HG03558 (cell line): ENCODE measurements at regions not wholly inside any gene's neighbourhood (a gene's known extent, or its start where the extent isn't known, plus 50 kb on each side); places are given as distances from the start of the nearest gene placed in this dataset.
"Not testable (repeated sequence)": the region's sequence is repeated elsewhere in the genome, so short reads cannot be mapped to it uniquely, and the experiment has no call there.

ENCODE experiments used
- ATAC-seq: cut with Tn5 transposase; IDR thresholded peaks from one replicate; pipeline ENCODE4 v1.9.1; 2021; ENCODE audit warnings: moderate number of reproducible peaks; ENCODE audit not compliant: unreplicated experiment; ENCODE audit errors: extremely low read depth

DNA sequence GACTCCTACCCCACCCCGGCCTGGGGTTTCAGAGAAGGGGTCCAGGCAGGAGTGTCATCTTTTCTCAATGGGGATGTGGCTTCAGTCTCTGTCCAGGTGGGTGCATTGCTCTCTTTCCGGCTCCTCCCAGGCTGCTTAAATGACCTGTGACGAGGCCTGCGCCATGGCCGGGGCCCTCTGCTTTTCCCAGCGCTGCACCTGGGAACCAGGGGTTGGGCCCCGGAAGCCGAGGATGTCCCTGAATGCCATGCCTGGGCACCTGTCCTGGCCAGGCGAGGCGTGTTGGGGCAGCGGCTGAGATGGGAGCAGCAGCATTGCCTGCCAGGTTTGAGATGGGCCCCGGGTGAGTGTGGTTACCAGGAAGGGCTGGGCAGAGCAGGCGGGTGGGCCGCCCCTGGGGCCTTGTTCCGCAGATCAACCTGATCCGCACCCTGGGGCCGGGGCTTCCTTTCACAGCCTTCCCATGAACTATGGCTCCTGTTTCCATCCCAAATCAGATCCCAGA, 147.4 kb downstream of the SEC14L1 start:
- no peak for ATAC-seq

DNA sequence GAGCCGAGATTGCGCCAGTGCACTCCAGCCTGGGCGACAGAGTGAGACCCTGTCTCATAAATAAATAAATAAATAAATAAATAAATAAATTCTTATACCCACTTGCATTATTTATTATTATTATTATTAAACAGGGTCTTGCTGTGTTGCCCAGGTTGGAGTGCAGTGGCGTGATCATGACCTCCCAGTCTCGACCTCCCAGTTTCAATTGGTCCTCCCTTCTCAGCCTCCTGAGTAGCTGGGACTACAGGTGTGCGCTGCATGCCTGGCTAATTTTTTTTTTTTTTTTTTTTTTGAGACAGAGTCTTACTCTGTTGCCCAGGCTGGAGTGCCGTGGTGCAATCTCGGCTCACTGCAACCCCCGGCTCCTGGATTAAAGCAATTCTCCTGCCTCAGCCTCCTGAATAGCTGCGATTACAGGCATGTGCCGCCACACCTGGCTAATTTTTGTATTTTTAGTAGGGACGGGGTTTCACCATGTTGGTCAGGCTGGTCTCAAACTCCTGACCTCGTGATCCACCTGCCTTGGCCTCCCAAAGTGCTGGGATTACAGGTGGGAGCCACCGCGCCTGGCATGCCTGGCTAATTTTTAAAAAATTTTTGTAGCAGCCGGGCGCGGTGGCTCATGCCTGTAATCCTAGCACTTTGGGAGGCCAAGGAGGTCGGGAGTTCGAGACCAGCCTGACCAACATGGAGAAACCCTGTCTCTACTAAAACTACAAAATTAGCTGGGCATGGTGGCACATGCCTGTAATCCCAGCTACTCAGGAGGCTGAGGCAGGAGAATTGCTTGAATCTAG, 150.2 kb downstream of the SEC14L1 start:
- ATAC-seq: not testable (repeated sequence)

DNA sequence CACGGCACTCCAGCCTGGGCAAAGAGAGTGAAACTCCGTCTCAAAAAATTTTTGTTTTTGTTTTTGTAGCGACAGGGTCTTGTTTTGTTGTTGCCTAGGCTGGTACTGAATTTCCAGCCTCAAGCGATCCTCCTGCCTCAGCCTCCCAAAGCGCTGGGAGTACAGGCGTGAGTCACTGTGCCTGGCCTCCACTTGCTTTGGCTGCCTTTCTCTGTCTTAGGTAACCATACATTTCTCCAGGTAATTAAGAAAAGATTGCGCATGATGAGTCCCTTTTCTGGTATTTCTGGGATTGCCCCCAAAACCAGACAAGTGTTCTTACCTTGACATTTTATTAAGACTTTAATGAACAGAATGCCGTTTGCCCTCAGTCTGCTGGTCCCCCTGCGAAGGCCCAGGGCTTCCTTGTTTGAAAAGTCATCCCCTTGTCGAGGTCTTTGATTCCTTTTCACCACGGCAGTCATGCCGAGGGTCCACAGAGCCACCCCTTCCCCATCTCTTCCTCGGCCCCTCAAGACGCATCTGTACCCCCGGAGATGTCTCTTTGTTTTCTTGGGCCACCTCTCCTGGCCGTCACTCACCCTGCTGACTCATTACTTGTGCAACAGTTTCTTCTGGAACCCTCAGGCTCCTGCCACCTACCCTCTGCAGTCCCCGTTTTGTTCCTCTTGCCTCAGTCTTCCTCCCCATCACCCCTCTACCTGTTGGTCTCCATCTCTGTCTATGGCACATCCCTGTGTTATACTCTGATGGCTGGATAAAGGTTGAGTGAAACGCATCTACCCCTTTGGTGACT, 151.0 kb downstream of the SEC14L1 start:
- no peak for ATAC-seq

DNA sequence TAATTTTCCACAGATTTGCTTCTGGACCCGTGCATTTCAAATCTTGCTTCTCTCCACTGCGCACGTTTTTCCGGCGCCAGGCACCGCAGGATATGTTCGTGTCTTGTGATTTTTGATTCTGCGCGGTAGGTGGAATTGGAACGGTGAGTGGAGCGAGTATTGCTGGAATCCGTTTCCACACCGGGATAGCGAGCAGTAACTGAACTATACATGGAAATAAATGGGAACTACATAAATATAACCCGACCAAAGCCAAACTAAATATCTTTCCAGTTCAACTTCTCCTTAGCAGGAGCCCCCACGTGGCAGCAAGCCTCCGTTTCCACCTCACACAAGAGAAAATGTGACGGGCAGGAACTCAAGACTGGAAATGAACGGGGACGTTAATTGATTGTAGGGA, 154.0 kb downstream of the SEC14L1 start:
- ATAC-seq: no peak

DNA sequence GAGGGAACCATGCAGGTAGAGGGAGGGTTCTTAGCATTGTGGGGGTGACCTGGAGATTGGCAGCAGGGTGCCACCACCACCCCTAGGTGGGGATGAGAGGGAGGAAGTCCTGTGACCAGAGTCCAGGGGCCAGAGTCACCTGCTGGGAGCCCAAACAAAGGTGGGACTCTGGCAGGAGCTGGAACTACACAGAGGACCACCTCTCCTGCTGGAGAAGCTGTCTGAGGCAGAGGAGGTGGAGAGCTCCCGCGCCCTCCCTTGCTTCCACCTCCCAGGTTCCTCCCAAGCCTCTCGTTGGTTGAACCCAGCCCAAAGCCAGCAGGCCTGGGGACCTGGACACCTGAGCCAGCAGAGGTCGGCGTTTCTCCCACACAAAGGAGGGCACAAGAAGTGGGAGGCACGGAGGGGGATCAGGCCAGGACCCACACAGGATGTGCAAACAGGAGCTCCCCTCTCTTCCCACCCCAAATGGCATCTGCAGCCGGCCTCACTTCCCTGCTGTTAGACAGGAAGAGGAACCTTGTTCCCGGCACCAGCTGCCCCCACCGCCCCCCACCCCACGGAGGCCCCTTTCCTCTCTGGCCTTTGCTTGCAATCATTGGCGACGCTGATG, 154.6 kb downstream of the SEC14L1 start:
- no peak for ATAC-seq

DNA sequence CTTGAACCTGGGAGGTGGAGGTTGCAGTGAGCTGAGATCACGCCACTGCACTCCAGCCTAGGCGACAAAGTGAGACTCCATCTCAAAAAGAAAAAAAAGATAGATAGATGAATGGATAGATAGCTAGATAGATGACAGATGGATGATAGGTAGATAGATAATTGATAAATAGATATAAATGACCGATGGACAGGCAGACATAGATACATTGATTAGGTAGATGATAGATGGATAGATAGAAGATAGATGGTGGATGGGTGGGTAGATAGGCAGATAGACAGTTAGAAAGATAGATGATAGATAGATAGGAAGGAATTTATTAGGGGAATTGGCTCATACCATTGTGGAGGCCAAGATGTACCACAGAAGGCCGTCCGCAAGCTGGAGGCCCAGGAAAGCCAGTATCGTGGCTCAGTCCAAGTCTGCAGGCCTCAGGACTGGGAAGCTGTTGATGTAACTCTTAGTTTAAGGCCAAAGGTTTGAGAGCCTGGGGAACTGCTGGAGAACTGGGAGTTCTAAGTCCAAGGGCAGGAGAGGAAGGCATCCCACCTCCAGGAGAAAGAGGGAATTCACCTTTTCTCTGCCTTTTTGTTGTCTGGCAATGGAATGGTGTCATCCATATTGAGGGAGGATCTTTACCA, 156.1 kb downstream of the SEC14L1 start:
- no peak for ATAC-seq

DNA sequence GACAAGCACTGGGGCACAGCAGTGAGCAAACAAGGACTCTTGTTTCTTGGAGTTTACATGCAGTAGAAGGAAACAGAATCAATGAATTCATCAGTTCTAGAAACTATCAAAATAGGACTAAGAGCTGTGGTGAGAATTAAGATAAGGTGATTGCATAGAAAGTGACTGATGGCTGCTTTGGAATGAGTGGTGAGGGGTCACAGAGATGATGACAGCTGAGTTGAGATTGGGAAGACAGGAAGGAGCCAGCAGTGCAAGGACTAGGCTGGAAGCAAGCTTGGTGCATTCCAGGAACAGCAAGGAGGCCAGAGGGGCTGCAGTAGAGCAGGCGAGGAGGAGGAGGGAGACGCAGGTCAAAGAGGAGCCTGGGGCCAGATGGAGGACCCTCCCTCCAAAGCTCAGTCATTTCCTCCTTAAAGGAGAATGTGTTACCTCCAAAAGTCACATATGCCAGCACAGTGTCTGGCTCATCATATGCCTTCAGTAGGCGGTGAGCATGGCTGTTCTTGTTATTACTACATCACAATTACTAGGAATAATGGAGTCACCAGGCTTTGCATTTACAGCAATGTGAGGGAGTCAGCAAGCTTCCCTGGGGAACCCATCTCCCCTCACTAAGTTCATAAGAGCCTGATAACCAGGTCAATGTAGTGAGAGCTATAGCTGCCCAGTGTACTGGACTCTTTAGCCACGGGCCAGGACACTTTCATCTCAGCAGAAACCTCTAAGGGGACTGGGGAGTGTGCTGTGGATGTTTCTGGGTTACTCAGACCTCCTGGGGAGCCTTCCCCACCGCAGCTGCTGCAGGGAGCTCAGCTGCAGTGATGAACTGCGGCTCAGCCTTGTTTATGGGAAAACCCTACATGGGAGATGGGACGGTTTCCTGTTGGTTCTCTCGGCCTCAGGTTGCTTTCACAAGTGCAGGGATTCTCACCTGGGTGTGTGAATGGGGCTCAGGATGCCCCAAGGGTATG, 157.2 kb downstream of the SEC14L1 start:
- no peak for ATAC-seq

DNA sequence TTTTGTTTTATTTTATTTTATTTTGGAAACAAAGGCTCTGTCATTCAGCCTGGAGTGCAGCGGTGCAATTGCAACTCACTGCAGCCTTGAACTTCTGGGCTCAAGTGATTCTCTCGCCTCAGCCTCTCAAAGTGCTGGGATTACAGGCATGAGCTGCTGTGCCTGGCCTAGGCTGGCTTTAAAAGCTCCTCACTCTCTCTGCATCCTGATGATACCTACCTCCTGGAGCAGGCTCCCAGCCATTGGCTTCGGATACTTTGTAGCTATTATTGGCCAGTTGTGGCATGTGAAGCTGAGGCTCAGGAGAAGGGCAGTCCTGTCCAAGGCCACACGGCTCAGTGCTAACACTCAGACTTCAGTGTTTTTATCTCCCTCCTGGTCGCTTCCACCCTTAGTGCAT, 158.0 kb downstream of the SEC14L1 start:
- no peak for ATAC-seq

DNA sequence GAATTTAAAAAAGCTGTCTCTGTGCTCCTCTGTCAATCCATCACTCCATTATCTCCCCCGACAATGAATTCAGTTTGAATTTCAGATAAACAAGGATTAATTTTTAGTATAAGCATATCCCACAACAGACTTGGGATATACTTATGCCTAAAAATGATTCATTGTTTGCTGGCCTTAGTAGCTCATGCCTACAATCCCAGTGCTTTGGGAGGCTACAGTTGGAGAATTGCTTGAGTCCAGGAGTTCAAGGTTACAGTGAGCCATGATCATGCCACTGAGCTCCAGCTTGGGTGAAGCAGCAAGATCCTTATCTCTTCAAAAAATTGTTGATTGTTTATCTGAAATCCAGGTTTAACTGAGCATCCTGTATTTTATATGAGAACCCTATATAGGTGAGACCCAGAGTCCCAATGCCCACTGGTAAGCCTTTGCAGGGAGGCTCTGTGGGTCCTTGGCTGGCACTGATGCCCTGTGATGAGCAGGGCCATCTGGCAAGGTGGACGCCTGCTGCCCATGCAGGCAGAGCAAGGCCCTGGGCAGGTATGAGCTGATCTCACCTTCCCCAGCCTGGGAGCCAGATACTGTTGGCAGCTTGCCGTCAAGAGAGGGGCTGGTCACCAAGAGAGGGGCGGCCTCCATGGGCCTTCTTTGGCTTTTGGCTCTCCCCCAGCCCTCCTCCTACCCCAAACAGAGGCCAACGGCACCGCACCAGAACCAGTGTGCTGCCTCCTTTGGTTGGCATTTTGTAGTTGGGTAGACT, 158.7 kb downstream of the SEC14L1 start:
- no peak for ATAC-seq

DNA sequence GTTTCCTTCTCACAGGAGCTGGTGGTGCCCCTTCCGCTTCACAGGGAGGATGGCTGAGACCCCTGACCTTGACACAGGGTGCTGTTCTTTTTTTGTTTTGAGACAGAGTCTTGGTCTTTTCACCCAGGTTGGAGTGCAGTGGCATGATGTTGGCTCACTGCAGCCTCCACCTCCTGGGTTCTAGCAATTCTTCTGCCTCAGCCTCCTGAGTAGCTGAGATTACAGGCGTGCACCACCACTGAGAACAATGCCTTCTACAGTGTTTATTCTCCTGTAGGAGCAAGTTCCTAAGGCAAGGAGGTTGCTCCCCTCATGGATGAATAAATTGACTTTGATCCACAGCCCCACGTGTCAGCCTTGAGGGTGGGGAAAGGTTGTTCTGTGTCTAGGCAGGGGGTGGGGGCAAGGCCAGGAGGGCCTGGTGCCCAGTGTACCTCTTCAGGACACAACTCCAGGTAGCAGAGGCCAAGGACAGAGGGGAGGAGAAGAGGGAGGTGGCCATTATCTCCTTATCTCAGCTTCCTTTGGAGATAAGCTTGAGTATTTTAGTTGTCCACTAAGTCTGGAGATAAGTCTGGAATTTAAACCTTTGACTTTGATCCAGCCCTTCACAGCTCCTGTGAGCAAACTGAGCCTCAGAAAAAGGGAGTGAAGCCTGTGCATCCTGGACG, 159.4 kb downstream of the SEC14L1 start:
- no peak for ATAC-seq

DNA sequence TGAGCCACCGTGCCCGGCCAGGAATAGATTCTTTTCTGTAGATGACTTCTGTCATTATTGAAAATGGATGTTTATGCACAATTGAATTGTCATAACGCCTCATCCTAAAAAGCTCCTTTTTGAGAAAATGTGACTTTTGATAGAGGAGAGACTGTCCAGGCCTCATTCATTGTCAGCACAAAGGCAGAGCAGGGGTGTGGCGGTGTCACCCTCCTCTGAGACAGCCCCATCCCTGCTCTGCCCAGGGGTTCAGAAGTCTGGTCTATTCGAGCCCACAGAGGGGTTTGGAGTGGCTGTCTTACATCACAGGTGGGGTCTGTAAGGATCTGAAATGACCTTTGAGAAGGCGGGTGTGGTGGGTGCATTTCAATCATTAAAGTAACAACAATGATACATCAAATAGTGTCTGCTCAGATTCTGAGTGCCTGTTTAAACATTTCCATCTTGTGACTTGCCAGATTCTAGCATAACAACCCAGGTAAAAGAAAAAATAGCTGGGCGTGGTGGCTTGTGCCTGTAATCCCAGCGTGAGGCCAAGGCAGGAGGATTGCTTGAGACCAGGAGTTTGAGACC, 161.0 kb downstream of the SEC14L1 start:
- no peak for ATAC-seq

DNA sequence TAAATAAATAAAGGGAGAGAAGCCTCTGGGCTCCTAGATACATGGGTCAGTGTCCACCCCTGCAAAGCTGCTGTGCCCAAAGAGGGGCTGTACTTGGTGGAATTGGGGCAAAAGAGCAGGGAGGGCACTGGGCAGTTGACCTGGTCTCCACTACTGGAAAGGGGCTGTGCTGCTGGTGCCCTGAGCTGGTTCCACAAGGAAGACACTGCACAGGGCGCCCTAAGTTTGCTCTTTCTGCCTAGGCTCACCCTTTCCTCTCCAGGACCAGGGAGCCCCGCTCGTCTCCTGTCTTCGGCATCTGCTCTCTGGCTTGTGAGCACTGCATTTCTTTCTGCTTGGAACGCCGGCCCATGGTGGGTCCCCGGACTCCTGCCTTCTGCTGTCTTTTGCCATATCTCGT, 161.9 kb downstream of the SEC14L1 start:
- ATAC-seq: no peak

DNA sequence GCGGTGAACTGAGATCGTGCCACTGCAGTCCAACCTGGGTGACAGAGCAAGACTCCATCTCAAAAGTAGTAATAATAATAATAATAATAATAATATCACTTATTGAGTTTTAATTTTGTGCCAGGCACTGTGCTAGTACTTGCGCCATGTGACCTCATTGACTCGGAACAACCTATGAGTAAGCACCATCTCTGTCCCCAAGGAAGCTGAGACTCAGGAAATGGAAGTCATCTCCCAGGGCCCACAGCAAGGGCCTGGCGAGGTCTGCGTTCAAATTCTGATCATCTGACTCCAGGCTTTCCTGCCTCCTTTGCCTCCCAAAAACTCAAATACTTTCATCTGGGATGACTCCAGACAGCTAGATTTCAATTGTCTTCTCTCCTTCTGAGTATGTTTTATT, 162.9 kb downstream of the SEC14L1 start:
- no peak for ATAC-seq

DNA sequence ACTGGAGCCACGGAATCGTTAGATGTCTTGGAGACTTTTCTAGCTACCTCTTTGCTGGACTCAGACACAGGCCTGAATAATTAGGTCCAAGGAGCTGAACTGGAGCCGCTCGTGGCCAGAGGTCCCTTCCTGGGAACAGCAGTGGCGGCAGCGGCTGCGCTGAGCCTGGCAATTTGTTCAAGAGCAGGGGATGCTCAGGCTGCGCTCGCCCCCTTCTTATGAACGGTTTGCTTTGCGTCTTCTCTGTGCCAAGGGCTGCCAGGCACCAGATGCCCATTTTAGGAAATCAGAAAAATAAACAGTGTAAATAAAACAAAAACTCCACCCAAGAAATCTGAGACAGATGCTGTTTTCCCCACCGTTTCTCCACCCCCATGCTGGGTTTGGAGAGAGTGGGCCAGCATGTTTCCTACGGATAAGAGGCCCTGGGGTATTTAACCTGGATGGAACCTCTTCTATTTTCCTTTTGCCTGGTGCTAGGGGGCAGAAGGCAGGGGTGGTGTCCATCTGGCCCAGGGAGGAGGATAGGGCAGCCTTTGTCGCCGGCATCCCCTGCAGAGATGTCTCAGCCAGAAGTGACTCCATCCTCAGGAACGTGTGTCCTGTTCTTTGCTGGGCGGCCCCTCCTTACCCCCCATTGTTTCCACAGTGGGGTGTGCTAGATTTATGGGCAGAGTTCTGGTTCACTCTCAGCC, 163.4 kb downstream of the SEC14L1 start:
- no peak for ATAC-seq

DNA sequence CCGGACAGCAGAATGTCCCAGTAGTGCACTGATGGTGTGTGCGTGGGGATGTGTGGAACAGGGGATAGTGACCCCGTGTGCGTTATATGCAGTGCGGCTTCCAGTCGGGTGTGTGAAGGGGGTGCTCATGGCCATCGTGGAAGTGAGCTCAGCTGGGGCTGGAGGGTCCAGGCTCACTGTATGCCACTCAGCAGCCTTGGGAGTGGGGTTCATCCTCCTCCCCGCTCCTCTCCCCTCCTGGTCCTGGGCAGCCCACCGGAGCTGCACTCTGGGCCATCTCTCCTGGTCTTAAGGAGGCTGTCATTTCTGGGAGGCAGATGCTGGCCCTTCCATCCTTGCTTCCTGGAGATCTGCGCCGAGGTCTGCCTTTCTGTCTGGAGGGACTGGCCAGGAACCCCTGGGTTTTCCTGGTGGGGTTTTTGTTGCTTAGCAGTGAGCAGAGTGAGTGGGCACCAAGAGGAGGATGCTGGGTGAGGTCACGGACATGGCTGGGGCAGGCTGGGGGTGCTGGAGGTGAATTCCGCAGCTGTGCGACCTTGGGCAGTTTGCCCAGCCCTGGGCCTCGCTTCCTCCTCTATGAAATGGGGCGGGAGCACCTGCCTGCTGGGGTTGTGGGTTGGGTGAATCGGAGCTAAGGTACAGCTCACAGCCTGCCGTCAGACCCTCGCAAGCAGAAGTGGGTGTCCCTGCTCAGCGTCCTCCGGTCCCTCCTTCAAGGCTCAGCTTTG, 164.1 kb downstream of the SEC14L1 start:
- ATAC-seq: no peak

DNA sequence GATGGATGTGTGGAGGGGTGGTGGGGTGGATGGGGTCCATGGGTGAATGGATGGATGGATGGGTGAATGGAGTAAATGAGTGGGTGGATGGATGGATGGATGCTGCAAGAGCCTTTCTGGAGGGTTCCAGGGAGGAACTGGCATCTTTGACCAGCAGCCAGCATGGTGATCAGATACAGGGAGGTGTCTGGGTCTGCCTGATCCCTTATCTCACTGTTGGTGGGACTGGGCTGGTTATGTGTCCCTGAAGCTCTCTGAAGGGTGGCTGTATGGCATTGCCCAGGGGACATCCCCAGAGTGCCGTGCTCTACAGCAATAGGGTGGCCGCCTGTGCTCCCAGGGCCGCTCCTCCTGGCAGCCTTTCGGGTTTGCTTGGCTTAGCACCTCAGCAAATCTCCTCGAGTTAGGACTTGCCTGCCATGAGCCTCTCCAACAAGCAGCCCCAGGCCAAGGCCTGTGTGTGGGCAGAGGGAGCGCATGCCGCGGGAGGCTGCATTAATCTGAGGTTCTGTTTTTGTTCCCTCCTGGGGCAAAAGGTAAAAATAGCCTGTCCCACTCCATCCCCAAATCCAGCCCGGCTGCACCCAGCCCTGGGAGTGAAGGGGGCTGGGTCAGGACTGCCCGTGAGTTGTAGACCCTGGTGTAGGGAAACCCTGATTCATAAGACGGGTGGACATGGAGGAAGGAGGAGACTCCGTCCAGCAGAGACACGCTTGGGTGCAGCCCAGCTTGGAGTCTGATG, 165.4 kb downstream of the SEC14L1 start:
- ATAC-seq: no peak
